Mesothelial cell of epicardium (in vitro differentiated cells): ENCODE measurements at regions not wholly inside any gene's neighbourhood (a gene's known extent, or its start where the extent isn't known, plus 50 kb on each side); places are given as distances from the start of the nearest gene placed in this dataset.
A peak's percentile ranks its signal among the peaks of the same experiment; 100 is the strongest.

Source experiments
- DNase-seq, 2 experiments: peaks; one replicate each; pipeline ENCODE4 v3.0.0; 2021; ENCODE audit warnings: low spot score in 2 of 2; ENCODE audit not compliant: unreplicated experiment in 2 of 2
- H3K27ac Mint-ChIP-seq: 2 replicates; pipeline ENCODE4 v1.8.0; 2021; ENCODE audit warnings: mixed read lengths
- H3K27me3 Mint-ChIP-seq: 2 replicates; pipeline ENCODE4 v1.8.0; 2021; ENCODE audit warnings: low read depth, mixed read lengths
- H3K36me3 Mint-ChIP-seq: 2 replicates; pipeline ENCODE4 v1.8.0; 2021; ENCODE audit warnings: mixed read lengths
- H3K4me1 Mint-ChIP-seq: 2 replicates; pipeline ENCODE4 v1.8.0; 2021; ENCODE audit warnings: mixed read lengths
- H3K4me3 Mint-ChIP-seq: 2 replicates; pipeline ENCODE4 v1.8.0; 2021; ENCODE audit warnings: mild to moderate bottlenecking, moderate library complexity, mixed read lengths
- H3K9me3 Mint-ChIP-seq: 2 replicates; pipeline ENCODE4 v1.8.0; 2021; ENCODE audit warnings: mixed read lengths
- CTCF ChIP-seq: fragments of 200-600 bp; sonication (generic); IDR thresholded peaks from one replicate; pipeline ENCODE4 v1.5.0; 2021; ENCODE audit warnings: antibody characterized with exemption; ENCODE audit not compliant: unreplicated experiment

- Mint-ChIP-seq H3K4me1 (peaks cover 8% of the 10 kb centered on the region), H3K36me3 (no peaks in the 10 kb centered on the region), H3K9me3 (peaks cover 6% of the 10 kb centered on the region), H3K27ac (peak overlapping the region; percentile 82), H3K27me3 (no peaks in the 10 kb centered on the region), H3K4me3 (peak overlapping the region; percentile 37)
- no peak for DNase-seq
- TF ChIP-seq CTCF = no peak
Measured at GRCh38 chr2:173630425-173631126, 275.9 kb downstream of the CDCA7 start.

GRCh38 chr2:173631127-173631460 is 276.4 kb downstream of the CDCA7 start:
- Mint-ChIP-seq H3K9me3 (peaks cover 6% of the 10 kb centered on the region), H3K4me1 (peaks cover 8% of the 10 kb centered on the region), H3K27me3 (no peaks in the 10 kb centered on the region), H3K36me3 (no peaks in the 10 kb centered on the region), H3K27ac (peak overlapping the region; percentile 82), H3K4me3 (peak overlapping the region; percentile 37)
- DNase-seq = no peak
- TF ChIP-seq CTCF = no peak

- Mint-ChIP-seq H3K27me3 (no peaks in the 10 kb centered on the region), H3K4me3 (no peak overlapping the region), H3K9me3 (no peaks in the 10 kb centered on the region), H3K4me1 (peaks cover 10% of the 10 kb centered on the region), H3K27ac (no peak overlapping the region), H3K36me3 (no peaks in the 10 kb centered on the region)
- no peak for DNase-seq
- no peak for TF ChIP-seq CTCF
Measured at GRCh38 chr2:173644146-173644545, 289.5 kb downstream of the CDCA7 start.

GRCh38 chr2:173647681-173648311 is 293.1 kb downstream of the CDCA7 start:
- Mint-ChIP-seq H3K9me3 (peaks cover 5% of the 10 kb centered on the region), H3K27ac (peak overlapping the region; percentile 55), H3K4me3 (no peak overlapping the region), H3K36me3 (no peaks in the 10 kb centered on the region), H3K27me3 (no peaks in the 10 kb centered on the region), H3K4me1 (peaks cover 11% of the 10 kb centered on the region)
- no peak for TF ChIP-seq CTCF
- DNase-seq = no peak

GRCh38 chr2:173648816-173649215 is 294.1 kb downstream of the CDCA7 start:
- Mint-ChIP-seq H3K36me3 (no peaks in the 10 kb centered on the region), H3K27me3 (no peaks in the 10 kb centered on the region), H3K9me3 (peaks cover 5% of the 10 kb centered on the region), H3K27ac (peak overlapping the region; percentile 16), H3K4me3 (no peak overlapping the region), H3K4me1 (peaks cover 15% of the 10 kb centered on the region)
- TF ChIP-seq CTCF = no peak
- DNase-seq = no peak
